HCT116 (cell line): ENCODE measurements at regions not wholly inside any gene's neighbourhood (a gene's known extent, or its start where the extent isn't known, plus 50 kb on each side); places are given as distances from the start of the nearest gene placed in this dataset.

Experiments used
- CEBPB ChIP-seq: IDR thresholded peaks from 2 replicates; pipeline ENCODE4 v1.6.1; 2012; ENCODE audit warnings: low read depth
- EGR1 ChIP-seq: IDR thresholded peaks from 2 replicates; pipeline ENCODE4 v1.6.1; 2012; ENCODE audit warnings: low read depth
- EZH2 ChIP-seq: fragments of 200-600 bp; sonication (generic); IDR thresholded peaks from 2 replicates; pipeline ENCODE4 v1.6.1; 2017; ENCODE audit warnings: antibody characterized with exemption, mixed run types
- EZH2phosphoT487 ChIP-seq: fragments of 200-600 bp; IDR thresholded peaks from 2 replicates; pipeline ENCODE4 v1.6.1; 2018; ENCODE audit warnings: antibody characterized with exemption, borderline replicate concordance
- POLR2A ChIP-seq: IDR thresholded peaks from 2 replicates; pipeline ENCODE4 v1.7.0; 2011; ENCODE audit warnings: borderline replicate concordance; ENCODE audit not compliant: insufficient read depth, insufficient read length; ENCODE audit errors: extremely low read depth
- POLR2AphosphoS5 ChIP-seq: IDR thresholded peaks from 2 replicates; pipeline ENCODE4 v1.6.1; 2011; ENCODE audit warnings: mild to moderate bottlenecking, low read depth, low read length, moderate library complexity
- SIN3A ChIP-seq: IDR thresholded peaks from 2 replicates; pipeline ENCODE4 v1.6.1; 2012; ENCODE audit warnings: low read depth
- YY1 ChIP-seq: IDR thresholded peaks from 2 replicates; pipeline ENCODE4 v1.6.1; 2011; ENCODE audit warnings: low read length, low read depth, moderate library complexity, mild to moderate bottlenecking; ENCODE audit not compliant: insufficient replicate concordance; ENCODE audit errors: extremely low read depth
- TF ChIP-seq, protein P1 (sequence below), 3 experiments: fragments of 200-600 bp in 1 of 3; sonication (generic) in 1 of 3; IDR thresholded peaks in 2 of 3; conservative IDR thresholded peaks in 1 of 3; 2 replicates each; pipeline ENCODE4 v1.5.1; 2012 to 2017; ENCODE audit warnings: low read depth in 2 of 3, low read length in 2 of 3, antibody characterized with exemption in 1 of 3, borderline replicate concordance in 1 of 3, control low read depth in 1 of 3, mild to moderate bottlenecking in 1 of 3, mixed read lengths in 1 of 3, mixed run types in 1 of 3, moderate library complexity in 1 of 3; ENCODE audit not compliant: insufficient read depth in 1 of 3
- TF ChIP-seq, protein P2 (sequence below): IDR thresholded peaks from 2 replicates; pipeline ENCODE4 v1.6.1; 2012
- TF ChIP-seq, protein P3 (sequence below): IDR thresholded peaks from 2 replicates; pipeline ENCODE4 v1.6.1; 2012; ENCODE audit warnings: low read depth
- TF ChIP-seq, protein P4 (sequence below): IDR thresholded peaks from 2 replicates; pipeline ENCODE4 v1.6.1; 2012

DNA sequence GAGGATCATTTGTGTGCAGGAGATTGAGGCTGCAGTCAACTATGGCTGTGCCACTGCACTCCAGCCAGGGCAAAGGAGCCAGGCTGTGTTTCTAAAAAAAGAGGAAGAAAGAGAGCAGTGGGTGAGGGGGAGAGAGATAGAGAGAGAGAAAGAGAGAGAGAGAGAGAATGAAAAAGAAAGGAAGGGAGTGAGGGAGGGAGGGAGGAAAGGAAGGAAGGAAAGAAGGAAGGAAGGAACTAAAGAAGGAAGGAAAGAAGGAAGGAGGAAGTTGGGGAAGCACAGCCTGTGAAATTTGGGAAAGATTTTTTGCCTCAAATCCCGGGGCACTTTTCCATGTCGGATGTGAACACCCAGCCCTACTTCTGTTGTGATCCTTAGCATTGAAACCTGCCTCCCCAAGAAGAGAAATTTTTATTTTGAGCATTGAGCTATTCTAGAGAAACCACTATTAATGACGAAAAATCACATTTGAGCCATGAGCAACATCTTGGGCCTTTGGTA is 57.8 kb downstream of the FOXA2 start:
- TF ChIP-seq, protein P1, sequence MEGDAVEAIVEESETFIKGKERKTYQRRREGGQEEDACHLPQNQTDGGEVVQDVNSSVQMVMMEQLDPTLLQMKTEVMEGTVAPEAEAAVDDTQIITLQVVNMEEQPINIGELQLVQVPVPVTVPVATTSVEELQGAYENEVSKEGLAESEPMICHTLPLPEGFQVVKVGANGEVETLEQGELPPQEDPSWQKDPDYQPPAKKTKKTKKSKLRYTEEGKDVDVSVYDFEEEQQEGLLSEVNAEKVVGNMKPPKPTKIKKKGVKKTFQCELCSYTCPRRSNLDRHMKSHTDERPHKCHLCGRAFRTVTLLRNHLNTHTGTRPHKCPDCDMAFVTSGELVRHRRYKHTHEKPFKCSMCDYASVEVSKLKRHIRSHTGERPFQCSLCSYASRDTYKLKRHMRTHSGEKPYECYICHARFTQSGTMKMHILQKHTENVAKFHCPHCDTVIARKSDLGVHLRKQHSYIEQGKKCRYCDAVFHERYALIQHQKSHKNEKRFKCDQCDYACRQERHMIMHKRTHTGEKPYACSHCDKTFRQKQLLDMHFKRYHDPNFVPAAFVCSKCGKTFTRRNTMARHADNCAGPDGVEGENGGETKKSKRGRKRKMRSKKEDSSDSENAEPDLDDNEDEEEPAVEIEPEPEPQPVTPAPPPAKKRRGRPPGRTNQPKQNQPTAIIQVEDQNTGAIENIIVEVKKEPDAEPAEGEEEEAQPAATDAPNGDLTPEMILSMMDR (IDR thresholded peaks at IDR 0.05 in 2 of 3, conservative IDR thresholded peaks at IDR 0.05 in 1 of 3; ENCODE audit: borderline replicate concordance in 1 of 3, insufficient read depth in 1 of 3, low read depth in 2 of 3, low read length in 2 of 3) = no peak
- no peak for TF ChIP-seq POLR2A
- TF ChIP-seq, protein P2, sequence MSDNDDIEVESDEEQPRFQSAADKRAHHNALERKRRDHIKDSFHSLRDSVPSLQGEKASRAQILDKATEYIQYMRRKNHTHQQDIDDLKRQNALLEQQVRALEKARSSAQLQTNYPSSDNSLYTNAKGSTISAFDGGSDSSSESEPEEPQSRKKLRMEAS = no peak
- no peak for TF ChIP-seq CEBPB
- TF ChIP-seq EGR1 = no peak
- no peak for TF ChIP-seq EZH2phosphoT487
- TF ChIP-seq SIN3A = no peak
- TF ChIP-seq POLR2AphosphoS5 = no peak
- TF ChIP-seq, protein P3, sequence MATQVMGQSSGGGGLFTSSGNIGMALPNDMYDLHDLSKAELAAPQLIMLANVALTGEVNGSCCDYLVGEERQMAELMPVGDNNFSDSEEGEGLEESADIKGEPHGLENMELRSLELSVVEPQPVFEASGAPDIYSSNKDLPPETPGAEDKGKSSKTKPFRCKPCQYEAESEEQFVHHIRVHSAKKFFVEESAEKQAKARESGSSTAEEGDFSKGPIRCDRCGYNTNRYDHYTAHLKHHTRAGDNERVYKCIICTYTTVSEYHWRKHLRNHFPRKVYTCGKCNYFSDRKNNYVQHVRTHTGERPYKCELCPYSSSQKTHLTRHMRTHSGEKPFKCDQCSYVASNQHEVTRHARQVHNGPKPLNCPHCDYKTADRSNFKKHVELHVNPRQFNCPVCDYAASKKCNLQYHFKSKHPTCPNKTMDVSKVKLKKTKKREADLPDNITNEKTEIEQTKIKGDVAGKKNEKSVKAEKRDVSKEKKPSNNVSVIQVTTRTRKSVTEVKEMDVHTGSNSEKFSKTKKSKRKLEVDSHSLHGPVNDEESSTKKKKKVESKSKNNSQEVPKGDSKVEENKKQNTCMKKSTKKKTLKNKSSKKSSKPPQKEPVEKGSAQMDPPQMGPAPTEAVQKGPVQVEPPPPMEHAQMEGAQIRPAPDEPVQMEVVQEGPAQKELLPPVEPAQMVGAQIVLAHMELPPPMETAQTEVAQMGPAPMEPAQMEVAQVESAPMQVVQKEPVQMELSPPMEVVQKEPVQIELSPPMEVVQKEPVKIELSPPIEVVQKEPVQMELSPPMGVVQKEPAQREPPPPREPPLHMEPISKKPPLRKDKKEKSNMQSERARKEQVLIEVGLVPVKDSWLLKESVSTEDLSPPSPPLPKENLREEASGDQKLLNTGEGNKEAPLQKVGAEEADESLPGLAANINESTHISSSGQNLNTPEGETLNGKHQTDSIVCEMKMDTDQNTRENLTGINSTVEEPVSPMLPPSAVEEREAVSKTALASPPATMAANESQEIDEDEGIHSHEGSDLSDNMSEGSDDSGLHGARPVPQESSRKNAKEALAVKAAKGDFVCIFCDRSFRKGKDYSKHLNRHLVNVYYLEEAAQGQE = no peak
- TF ChIP-seq YY1 = no peak
- no peak for TF ChIP-seq EZH2
- TF ChIP-seq, protein P4, sequence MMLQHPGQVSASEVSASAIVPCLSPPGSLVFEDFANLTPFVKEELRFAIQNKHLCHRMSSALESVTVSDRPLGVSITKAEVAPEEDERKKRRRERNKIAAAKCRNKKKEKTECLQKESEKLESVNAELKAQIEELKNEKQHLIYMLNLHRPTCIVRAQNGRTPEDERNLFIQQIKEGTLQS = no peak
